ENCODE measurements at regions not wholly inside any gene's neighbourhood (a gene's known extent, or its start where the extent isn't known, plus 50 kb on each side); places are given as distances from the start of the nearest gene placed in this dataset.

DNA sequence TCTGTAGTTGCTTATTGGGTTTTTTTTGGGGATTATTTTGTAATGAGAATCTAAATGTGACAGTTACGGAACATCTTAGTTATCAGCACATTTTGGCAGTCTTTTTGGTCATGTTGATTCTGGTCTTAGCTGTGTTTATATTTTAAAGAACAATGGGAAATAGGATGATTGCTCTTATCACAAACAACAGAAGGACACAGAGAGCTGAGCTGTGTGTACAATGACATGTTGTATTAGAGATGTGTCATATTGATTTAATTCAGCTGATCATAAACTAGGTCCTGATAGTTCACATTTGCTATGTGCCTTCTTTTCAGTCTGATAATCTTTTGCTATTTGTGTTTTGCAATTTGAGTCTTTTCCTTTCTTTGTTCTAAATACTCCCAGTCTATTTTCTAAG, 781.7 kb downstream of the TRHDE start:
- Histone ChIP-seq H3K27ac (ENCODE audit: low read depth in 1 of 2, low read length in 1 of 2) (no peak overlapping the region), H3K36me3 (ENCODE audit: control insufficient read depth in 4 of 4, insufficient read depth in 4 of 4, low read length in 4 of 4) (no peaks in the 10 kb centered on the region), H3K4me1 (ENCODE audit: control insufficient read depth in 5 of 5, insufficient read depth in 5 of 5, low read length in 5 of 5) (no peaks in the 10 kb centered on the region), H3K27me3 (ENCODE audit: control insufficient read depth in 3 of 3, insufficient read depth in 3 of 3, low read length in 2 of 3) (no peaks in the 10 kb centered on the region), H3K4me3 (no peak overlapping the region), H3K9me3 (ENCODE audit: control insufficient read depth in 4 of 4, insufficient read depth in 3 of 4, low read length in 3 of 4) (no peaks in the 10 kb centered on the region), H3K9ac (ENCODE audit: insufficient read depth in 1 of 2, low read length in 2 of 2) (no peak overlapping the region)
- TF ChIP-seq, protein P1, sequence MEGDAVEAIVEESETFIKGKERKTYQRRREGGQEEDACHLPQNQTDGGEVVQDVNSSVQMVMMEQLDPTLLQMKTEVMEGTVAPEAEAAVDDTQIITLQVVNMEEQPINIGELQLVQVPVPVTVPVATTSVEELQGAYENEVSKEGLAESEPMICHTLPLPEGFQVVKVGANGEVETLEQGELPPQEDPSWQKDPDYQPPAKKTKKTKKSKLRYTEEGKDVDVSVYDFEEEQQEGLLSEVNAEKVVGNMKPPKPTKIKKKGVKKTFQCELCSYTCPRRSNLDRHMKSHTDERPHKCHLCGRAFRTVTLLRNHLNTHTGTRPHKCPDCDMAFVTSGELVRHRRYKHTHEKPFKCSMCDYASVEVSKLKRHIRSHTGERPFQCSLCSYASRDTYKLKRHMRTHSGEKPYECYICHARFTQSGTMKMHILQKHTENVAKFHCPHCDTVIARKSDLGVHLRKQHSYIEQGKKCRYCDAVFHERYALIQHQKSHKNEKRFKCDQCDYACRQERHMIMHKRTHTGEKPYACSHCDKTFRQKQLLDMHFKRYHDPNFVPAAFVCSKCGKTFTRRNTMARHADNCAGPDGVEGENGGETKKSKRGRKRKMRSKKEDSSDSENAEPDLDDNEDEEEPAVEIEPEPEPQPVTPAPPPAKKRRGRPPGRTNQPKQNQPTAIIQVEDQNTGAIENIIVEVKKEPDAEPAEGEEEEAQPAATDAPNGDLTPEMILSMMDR (IDR thresholded peaks at IDR 0.05; ENCODE audit: control extremely low read depth, extremely low read depth), result no peak
- WGBS, 2 donors, result 37 to 39% methylated on average over 1 of the region's 1 CpG
- no peak for ATAC-seq (ENCODE audit: insufficient read depth, low FRiP score)
- DNase-seq, result no peak

DNA sequence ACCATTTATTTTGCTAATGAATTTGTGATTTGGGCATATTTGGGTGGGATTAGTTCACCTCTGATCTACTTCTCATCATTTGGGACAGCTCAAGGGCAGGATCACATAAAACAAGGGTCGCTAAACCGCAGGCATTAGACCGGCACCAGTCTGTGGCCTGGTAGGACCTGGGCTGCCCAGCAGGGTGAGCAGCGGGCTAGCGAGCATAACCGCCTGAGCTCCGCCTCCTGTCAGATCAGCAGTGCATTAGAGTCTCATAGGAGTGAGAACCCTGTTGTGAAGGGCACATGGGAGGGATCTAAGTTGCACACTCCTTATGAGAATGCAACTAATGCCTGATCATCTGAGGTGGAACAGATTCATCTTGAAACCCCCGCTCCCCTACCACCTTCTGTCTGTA, 785.3 kb downstream of the TRHDE start:
- H3K27me3 ChIP-seq (ENCODE audit: control insufficient read depth in 3 of 3, insufficient read depth in 3 of 3, low read length in 2 of 3), result no peaks in the 10 kb centered on the region
- DNase-seq, result no peak
- ATAC-seq (ENCODE audit: insufficient read depth, low FRiP score), result no peak
- no peak overlapping the region for H3K27ac ChIP-seq (ENCODE audit: low read depth in 1 of 2, low read length in 1 of 2)
- H3K9me3 ChIP-seq (ENCODE audit: control insufficient read depth in 4 of 4, insufficient read depth in 3 of 4, low read length in 3 of 4), result no peaks in the 10 kb centered on the region
- no peak overlapping the region for H3K9ac ChIP-seq (ENCODE audit: insufficient read depth in 1 of 2, low read length in 2 of 2)
- 95 to 96% methylated on average over 8 of the region's 8 CpGs for WGBS, 2 donors
- no peaks in the 10 kb centered on the region for H3K4me1 ChIP-seq (ENCODE audit: control insufficient read depth in 5 of 5, insufficient read depth in 5 of 5, low read length in 5 of 5)
- TF ChIP-seq, protein P1 (IDR thresholded peaks at IDR 0.05; ENCODE audit: control extremely low read depth, extremely low read depth), result no peak
- H3K4me3 ChIP-seq, result no peak overlapping the region
- H3K36me3 ChIP-seq (ENCODE audit: control insufficient read depth in 4 of 4, insufficient read depth in 4 of 4, low read length in 4 of 4), result no peaks in the 10 kb centered on the region

DNA sequence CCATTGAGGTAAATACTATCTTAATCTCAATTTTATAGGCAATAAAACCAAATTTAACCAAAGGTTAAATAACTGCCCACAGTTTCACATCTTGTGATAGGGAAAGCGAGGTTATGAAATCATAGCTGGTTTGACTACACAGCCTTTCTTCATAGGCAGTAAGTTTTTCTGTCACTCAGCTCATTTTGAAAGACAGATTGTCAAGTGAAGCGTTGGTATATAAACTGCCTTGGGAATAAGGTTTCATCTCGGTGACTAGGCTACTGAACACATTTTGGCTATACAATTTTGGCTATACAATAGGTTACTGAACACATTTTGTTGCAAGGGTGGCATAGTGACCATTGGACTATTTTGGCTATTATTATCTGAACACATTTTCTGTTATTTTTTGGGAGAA, 793.7 kb downstream of the TRHDE start:
- DNase-seq (no peak), ATAC-seq (ENCODE audit: insufficient read depth, low FRiP score) (no peak)
- H3K4me3 ChIP-seq, result no peak overlapping the region
- 85 to 88% methylated on average over 3 of the region's 3 CpGs for WGBS, 2 donors
- H3K27me3 ChIP-seq (ENCODE audit: control insufficient read depth in 3 of 3, insufficient read depth in 3 of 3, low read length in 2 of 3), result no peaks in the 10 kb centered on the region
- no peak overlapping the region for H3K27ac ChIP-seq (ENCODE audit: low read depth in 1 of 2, low read length in 1 of 2)
- H3K9me3 ChIP-seq (ENCODE audit: control insufficient read depth in 4 of 4, insufficient read depth in 3 of 4, low read length in 3 of 4), result no peaks in the 10 kb centered on the region
- H3K4me1 ChIP-seq (ENCODE audit: control insufficient read depth in 5 of 5, insufficient read depth in 5 of 5, low read length in 5 of 5), result no peaks in the 10 kb centered on the region
- TF ChIP-seq, protein P1 (IDR thresholded peaks at IDR 0.05; ENCODE audit: control extremely low read depth, extremely low read depth), result no peak
- no peaks in the 10 kb centered on the region for H3K36me3 ChIP-seq (ENCODE audit: control insufficient read depth in 4 of 4, insufficient read depth in 4 of 4, low read length in 4 of 4)
- no peak overlapping the region for H3K9ac ChIP-seq (ENCODE audit: insufficient read depth in 1 of 2, low read length in 2 of 2)

DNA sequence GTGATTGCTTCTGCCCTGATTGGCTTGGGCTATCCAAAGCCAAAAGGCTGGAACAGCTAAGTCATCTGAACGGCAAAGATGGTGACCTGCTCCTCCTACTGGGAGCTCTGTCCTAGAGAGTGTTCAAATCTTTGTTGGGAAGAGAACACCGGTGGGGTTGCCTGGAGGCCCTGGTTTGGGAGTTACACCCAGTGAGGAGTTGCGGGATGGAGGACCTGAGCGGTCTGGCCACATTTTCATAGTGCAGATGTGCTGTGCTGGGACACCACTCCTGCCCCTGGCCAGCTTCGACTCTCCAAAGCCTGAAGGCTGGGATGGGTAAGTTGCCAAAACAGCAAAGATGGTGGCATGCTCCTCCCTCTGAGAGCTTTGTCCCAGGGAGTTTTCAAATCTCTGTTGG, 795.4 kb downstream of the TRHDE start:
- TF ChIP-seq, protein P1 (IDR thresholded peaks at IDR 0.05; ENCODE audit: control extremely low read depth, extremely low read depth), result no peak
- WGBS, 2 donors, result 88 to 92% methylated on average over 5 of the region's 5 CpGs
- H3K4me3 ChIP-seq, result no peak overlapping the region
- H3K36me3 ChIP-seq (ENCODE audit: control insufficient read depth in 4 of 4, insufficient read depth in 4 of 4, low read length in 4 of 4), result no peaks in the 10 kb centered on the region
- H3K9ac ChIP-seq (ENCODE audit: insufficient read depth in 1 of 2, low read length in 2 of 2), result no peak overlapping the region
- H3K9me3 ChIP-seq (ENCODE audit: control insufficient read depth in 4 of 4, insufficient read depth in 3 of 4, low read length in 3 of 4), result peaks cover 0 to 5% (median under 1%) of the 10 kb centered on the region in 4 donors
- DNase-seq, result no peak
- no peak overlapping the region for H3K27ac ChIP-seq (ENCODE audit: low read depth in 1 of 2, low read length in 1 of 2)
- no peaks in the 10 kb centered on the region for H3K4me1 ChIP-seq (ENCODE audit: control insufficient read depth in 5 of 5, insufficient read depth in 5 of 5, low read length in 5 of 5)
- no peak for ATAC-seq (ENCODE audit: insufficient read depth, low FRiP score)
- no peaks in the 10 kb centered on the region for H3K27me3 ChIP-seq (ENCODE audit: control insufficient read depth in 3 of 3, insufficient read depth in 3 of 3, low read length in 2 of 3)
